ENCODE measurements at regions not wholly inside any gene's neighbourhood (a gene's known extent, or its start where the extent isn't known, plus 50 kb on each side); places are given as distances from the start of the nearest gene placed in this dataset.

- H3K27me3 Mint-ChIP-seq (ENCODE audit: insufficient read depth, low read depth): peaks cover 6% of the 10 kb centered on the region
- DNase-seq (ENCODE audit: low spot score): peak; percentile 54
- peak overlapping the region; percentile 73 for H3K4me3 Mint-ChIP-seq
- peak overlapping the region; percentile 96 for H2AFZ ChIP-seq (replicated peaks)
- no peak overlapping the region for H3K9ac ChIP-seq
- H3K4me3 ChIP-seq: peak overlapping the region; percentile 24
- H3K4me1 Mint-ChIP-seq: peaks cover 62% of the 10 kb centered on the region
- peaks cover 23% of the 10 kb centered on the region for H3K4me1 ChIP-seq
- H3K4me2 ChIP-seq: peak overlapping the region; percentile 64
- TF ChIP-seq EZH2phosphoT487 (IDR thresholded peaks at IDR 0.05) (no peak), CTCF (IDR thresholded peaks at IDR 0.05) (no peak), EZH2 (IDR thresholded peaks at IDR 0.05) (no peak)
- no peaks in the 10 kb centered on the region for H3K36me3 ChIP-seq
- no peaks in the 10 kb centered on the region for H3K27me3 ChIP-seq
- peak overlapping the region; percentile 92 for H3K27ac Mint-ChIP-seq
- peaks cover 4% of the 10 kb centered on the region for H4K20me1 ChIP-seq (ENCODE audit: low read depth)
- H3K27ac ChIP-seq: no peak overlapping the region
- no peaks in the 10 kb centered on the region for H3K79me2 ChIP-seq (ENCODE audit: low read depth)
- H3K9me3 Mint-ChIP-seq: peaks cover 7% of the 10 kb centered on the region
- H3K36me3 Mint-ChIP-seq: peaks cover 2% of the 10 kb centered on the region
- H3F3A ChIP-seq (ENCODE audit: low read depth): peaks cover 10% of the 10 kb centered on the region
- H3K9me3 ChIP-seq (ENCODE audit: low read depth): no peaks in the 10 kb centered on the region
Measured at GRCh38 chr2:104434318-104434792, 419.6 kb upstream of the POU3F3 start.

- peak overlapping the region; percentile 73 for H3K4me3 Mint-ChIP-seq
- no peak for DNase-seq (ENCODE audit: low spot score)
- TF ChIP-seq EZH2 (IDR thresholded peaks at IDR 0.05) (no peak), EZH2phosphoT487 (IDR thresholded peaks at IDR 0.05) (no peak), CTCF (IDR thresholded peaks at IDR 0.05) (no peak)
- Histone ChIP-seq H2AFZ (replicated peaks) (peak overlapping the region; percentile 96), H3K9me3 (ENCODE audit: low read depth) (no peaks in the 10 kb centered on the region), H4K20me1 (ENCODE audit: low read depth) (peaks cover 1% of the 10 kb centered on the region), H3K27ac (no peak overlapping the region), H3K27me3 (no peaks in the 10 kb centered on the region), H3K36me3 (no peaks in the 10 kb centered on the region), H3K4me1 (peaks cover 22% of the 10 kb centered on the region), H3K9ac (no peak overlapping the region), H3K4me3 (peak overlapping the region; percentile 24), H3K79me2 (ENCODE audit: low read depth) (no peaks in the 10 kb centered on the region), H3F3A (ENCODE audit: low read depth) (peaks cover 7% of the 10 kb centered on the region), H3K4me2 (peak overlapping the region; percentile 64)
- peaks cover 6% of the 10 kb centered on the region for H3K27me3 Mint-ChIP-seq (ENCODE audit: insufficient read depth, low read depth)
- peaks cover 7% of the 10 kb centered on the region for H3K9me3 Mint-ChIP-seq
- H3K36me3 Mint-ChIP-seq: peaks cover 2% of the 10 kb centered on the region
- H3K27ac Mint-ChIP-seq: peak overlapping the region; percentile 8
- H3K4me1 Mint-ChIP-seq: peaks cover 56% of the 10 kb centered on the region
Measured at GRCh38 chr2:104434966-104435365, 418.9 kb upstream of the POU3F3 start.

DNA sequence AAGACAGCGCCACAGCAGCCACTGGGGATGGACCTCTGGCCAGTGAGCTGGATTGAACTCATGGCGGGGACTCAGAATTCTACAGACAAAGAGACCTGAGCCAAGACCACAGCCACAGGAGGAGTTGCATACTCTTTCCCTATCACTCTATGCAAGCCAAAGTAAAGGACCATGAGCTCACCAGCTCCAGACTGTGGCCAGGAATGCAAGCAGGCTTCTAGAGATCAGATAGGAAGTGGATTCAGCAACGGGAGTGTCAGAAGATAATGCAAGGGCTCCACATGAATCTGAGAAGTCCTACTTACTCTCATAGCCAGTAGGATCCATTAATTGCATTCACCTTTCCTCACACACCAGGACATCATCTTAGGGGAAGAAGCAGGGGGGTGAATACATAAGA lies 415.4 kb upstream of the POU3F3 start:
- H3K4me3 Mint-ChIP-seq: no peak overlapping the region
- H2AFZ ChIP-seq (replicated peaks): no peak overlapping the region
- no peak overlapping the region for H3K27ac ChIP-seq
- no peak overlapping the region for H3K4me2 ChIP-seq
- H3K4me1 Mint-ChIP-seq: peaks cover 22% of the 10 kb centered on the region
- H3K9me3 ChIP-seq (ENCODE audit: low read depth): no peaks in the 10 kb centered on the region
- TF ChIP-seq CTCF (IDR thresholded peaks at IDR 0.05): no peak
- no peak for TF ChIP-seq EZH2phosphoT487 (IDR thresholded peaks at IDR 0.05)
- TF ChIP-seq EZH2 (IDR thresholded peaks at IDR 0.05): no peak
- no peaks in the 10 kb centered on the region for H3K79me2 ChIP-seq (ENCODE audit: low read depth)
- H3K27me3 ChIP-seq: no peaks in the 10 kb centered on the region
- H3K9ac ChIP-seq: no peak overlapping the region
- peaks cover 5% of the 10 kb centered on the region for H3K36me3 Mint-ChIP-seq
- no peaks in the 10 kb centered on the region for H4K20me1 ChIP-seq (ENCODE audit: low read depth)
- H3K9me3 Mint-ChIP-seq: peaks cover 12% of the 10 kb centered on the region
- H3K27me3 Mint-ChIP-seq (ENCODE audit: insufficient read depth, low read depth): peaks cover 2% of the 10 kb centered on the region
- H3K36me3 ChIP-seq: no peaks in the 10 kb centered on the region
- H3F3A ChIP-seq (ENCODE audit: low read depth): no peaks in the 10 kb centered on the region
- no peak overlapping the region for H3K4me3 ChIP-seq
- no peak for DNase-seq (ENCODE audit: low spot score)
- H3K27ac Mint-ChIP-seq: no peak overlapping the region
- H3K4me1 ChIP-seq: peaks cover 13% of the 10 kb centered on the region

Measured in neural progenitor cell (in vitro differentiated cells).